UCSD-AML1 (cell line): ENCODE measurements at regions not wholly inside any gene's neighbourhood (a gene's known extent, or its start where the extent isn't known, plus 50 kb on each side); places are given as distances from the start of the nearest gene placed in this dataset.
"Not testable (repeated sequence)": the region's sequence is repeated elsewhere in the genome, so short reads cannot be mapped to it uniquely, and the experiment has no call there.

Experiments used
- DNase-seq: peaks from one replicate; lab custom pipeline; 2025; ENCODE audit not compliant: unreplicated experiment; lab: John Stamatoyannopoulos, UW

GRCh38 chr6:10343320-10343719 lies 71.6 kb downstream of the TFAP2A start:
- DNase-seq, result no peak

GRCh38 chr6:10341605-10342004 lies 73.3 kb downstream of the TFAP2A start:
- no peak for DNase-seq

GRCh38 chr6:10338151-10338550 lies 76.7 kb downstream of the TFAP2A start:
- DNase-seq, result no peak

GRCh38 chr6:10337376-10337775 lies 77.5 kb downstream of the TFAP2A start:
- DNase-seq, result not testable (repeated sequence)

- DNase-seq, result no peak
These were observed 82.8 kb downstream of the TFAP2A start for GRCh38 chr6:10332111-10332510.

DNA sequence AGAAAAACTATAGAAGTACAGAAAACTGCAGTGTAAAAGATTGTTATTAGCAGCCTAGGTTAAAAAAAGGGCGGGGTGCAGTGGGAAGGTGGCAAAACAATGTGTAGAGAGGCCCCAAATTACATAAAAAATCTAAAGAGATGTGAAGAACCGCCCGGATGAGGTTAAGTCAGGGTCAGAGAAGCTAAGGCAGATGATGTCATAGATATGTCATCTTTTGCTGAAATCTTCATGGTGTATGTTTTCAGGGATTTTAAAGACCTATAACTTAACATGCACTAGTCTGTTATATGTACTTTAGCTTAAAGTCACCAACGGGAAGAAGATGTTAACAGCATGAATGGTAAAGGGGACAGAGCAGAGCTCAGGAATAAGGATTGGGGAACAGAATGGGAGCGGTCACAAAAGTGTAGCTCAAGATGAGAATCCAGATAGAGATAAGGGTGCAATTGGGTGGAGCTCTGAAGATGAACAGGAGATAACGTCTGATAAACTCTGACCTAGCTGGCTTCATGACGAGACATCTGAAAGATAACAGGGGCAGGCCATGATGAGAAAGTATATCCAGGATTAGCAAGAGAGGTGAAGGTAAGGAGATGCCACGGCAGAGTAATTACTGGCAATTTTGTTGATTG lies 83.4 kb downstream of the TFAP2A start:
- DNase-seq, result no peak

DNA sequence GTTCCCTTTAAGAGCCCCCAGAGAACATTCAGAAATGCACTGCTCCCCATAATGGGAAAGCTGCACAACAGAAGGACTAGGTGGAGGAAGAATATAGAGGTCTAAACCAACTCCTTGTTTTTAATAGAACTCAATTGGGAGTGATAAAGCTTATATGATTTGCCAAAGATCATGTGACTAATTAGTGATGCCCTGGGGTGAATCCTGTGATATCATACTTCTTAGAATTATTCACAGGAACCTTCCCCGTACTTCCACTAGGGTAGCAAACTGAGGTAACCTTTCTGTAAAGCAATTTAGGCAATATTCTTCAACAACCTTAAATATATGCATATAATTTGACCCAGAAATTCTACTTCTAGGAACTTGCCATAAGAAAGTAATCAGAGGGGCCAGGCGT lies 84.4 kb downstream of the TFAP2A start:
- no peak for DNase-seq

DNA sequence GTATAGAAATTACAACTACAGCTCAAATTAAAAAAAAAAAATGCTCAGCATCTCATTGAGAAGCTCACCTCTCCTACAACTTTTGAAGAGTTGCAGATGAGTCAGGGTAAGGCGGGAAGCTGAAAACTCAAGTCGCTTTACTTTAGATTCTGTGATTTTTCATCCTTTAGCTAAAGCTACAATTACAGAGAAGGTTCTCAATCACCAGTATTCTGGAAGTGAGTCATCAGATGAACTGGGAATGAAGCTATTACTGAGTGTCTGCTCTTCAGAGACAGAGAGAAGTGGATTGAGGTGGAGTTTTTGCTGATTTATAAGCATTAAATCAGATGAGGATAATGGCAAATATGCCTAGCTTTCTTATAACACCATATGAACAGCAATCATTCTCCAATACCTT lies 91.9 kb downstream of the TFAP2A start:
- DNase-seq, result no peak

DNA sequence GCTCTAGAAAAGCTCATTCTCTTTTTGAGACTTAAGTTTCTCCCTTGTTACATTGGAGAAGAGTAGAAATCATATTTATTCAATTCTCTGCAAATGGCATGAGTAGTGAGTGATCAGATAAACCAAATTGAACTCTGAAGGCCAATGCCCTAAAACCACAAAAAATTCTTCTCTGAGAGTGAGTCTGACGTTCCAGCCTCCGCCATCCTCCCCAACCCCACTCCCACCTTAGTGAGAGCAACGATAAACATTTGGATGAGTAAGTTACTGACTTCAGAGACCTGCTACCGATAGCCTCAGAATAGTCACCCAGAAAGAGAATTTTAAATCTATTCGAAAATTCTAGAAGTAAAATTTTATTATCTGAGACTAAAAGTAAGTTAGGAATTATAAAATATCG lies 94.6 kb downstream of the TFAP2A start:
- no peak for DNase-seq

GRCh38 chr6:10316373-10316721 lies 98.5 kb downstream of the TFAP2A start:
- no peak for DNase-seq

GRCh38 chr6:10315658-10316372 lies 99.1 kb downstream of the TFAP2A start:
- DNase-seq, result no peak

DNA sequence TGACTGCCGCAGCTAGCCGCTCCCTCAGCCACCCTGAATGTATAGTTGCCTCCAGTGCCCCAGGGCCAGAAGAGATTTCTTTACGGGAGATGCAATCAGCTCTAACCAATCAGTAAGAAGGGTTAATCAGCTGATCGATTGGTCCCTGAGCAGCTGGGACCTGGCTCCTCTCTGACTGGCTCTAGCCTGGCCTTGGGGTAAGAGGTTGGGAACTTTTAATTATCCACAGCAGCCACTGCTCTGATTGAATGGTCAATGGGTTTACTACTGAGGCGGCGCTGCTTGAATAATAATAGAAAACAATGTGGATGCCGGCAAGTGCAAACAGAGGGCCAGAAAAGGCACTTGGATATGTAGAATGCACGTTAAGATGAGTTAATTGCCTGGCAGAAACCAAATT lies 99.8 kb downstream of the TFAP2A start:
- DNase-seq, result no peak

GRCh38 chr6:10314163-10314955 lies 100.5 kb downstream of the TFAP2A start:
- DNase-seq, result no peak

DNA sequence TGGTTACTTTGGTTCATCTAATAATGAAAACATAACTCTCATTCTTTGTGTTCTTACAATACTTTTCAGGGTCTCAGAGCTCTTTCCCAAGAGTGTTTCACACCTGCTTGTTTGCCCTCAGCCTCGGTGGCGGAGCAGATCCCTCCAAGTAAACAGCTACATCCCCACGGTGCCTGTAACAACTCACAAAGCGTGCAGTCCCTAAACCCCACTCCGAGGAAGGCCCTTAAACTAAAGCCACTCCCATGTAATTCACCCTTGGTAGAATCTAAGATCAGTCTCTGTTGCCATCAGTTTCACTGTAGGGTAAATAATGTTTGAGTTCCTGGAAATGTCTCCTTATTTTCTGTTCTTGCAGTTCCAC lies 101.1 kb downstream of the TFAP2A start:
- DNase-seq, result no peak

DNA sequence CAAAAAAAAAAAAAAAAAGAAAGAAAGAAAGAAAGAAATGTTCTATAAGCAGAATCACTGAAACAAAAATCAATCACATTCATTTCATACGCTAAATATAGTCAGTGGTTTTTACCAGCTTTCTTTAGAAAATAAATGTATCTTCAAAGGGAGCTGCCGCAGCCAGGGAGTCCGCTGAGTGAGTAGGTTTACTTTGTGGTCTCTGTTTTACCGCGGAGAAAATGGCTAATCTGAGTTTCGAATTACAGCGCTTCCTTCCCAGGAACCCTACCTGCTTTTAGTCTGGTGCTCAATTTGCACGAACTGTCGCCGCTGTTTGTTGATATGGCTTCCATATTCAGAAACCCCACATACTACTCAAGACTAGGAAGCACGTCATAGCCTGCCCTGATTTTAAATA lies 102.4 kb downstream of the TFAP2A start:
- DNase-seq, result no peak

DNA sequence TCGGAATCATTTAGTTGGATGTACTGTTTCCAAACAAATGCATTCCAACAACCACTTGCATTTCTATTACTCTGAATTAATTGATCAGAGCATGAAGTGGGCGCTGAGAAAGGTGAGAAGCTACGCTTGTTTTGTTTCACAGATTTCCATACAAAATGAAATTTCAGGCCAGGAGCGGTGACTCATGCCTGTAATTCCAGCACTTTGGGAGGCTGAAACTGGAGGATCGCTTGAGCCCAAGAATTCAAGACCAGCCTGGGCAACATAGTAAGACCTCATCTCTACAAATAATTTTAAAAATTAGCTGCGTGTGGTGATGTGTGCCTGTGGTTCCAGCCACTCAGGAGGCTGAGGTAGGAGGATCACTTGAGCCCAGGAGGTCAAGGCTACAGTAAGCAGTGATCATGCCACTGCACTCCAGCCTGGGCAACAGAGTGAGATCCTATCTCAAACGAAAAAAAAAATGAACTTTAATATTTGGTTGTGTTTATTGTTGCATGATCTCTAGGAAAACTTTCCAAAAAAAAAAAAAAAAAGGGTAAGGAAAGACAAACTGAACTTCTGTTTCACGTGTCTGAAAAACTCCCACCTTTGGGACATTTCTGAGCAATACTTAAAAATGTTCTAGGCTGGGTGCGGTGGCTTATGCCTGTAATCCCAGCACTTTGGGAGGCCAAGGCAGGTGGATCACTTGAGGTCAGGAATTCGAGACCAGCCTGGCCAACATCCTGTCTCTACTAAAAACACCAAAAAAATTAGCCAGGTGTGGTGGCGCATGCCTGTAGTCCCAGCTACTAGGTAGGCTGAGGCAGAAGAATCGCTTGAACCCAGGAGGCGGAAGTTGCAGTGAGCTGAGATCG lies 103.1 kb downstream of the TFAP2A start:
- DNase-seq, result not testable (repeated sequence)

DNA sequence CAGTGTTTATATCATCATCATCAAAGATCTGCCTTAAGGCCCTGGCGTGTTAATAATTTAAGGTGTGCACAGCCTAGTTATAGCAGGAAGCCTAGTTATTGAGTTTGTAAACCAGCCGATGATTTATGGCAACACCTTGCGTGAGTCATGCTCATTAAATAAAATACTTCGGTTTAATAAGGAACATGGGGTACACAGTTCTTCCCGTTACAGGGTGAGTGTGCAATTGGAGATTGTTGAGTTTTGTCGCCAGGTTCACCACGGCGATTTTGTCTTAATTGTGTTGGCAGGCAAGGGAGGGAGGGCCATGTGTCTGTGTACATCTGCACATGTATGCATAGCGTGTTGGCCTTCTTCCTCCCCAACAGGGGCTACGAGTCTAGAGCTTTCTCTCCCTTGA lies 104.0 kb downstream of the TFAP2A start:
- no peak for DNase-seq

DNA sequence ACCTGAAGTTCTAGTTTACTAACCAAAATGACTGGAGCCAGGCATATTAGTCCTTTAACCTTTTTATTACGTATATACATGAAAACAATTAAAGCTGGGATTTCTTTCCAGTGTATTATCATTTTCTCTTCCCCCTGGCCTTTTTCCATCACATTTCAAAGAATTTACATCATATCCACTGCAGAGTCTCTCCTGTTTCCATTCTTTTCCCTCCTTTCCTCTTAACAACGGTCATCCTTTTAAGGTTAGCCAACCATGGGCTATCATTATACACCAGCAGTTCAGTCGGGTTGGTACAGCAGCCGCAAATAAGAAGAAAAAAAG lies 104.6 kb downstream of the TFAP2A start:
- no peak for DNase-seq

DNA sequence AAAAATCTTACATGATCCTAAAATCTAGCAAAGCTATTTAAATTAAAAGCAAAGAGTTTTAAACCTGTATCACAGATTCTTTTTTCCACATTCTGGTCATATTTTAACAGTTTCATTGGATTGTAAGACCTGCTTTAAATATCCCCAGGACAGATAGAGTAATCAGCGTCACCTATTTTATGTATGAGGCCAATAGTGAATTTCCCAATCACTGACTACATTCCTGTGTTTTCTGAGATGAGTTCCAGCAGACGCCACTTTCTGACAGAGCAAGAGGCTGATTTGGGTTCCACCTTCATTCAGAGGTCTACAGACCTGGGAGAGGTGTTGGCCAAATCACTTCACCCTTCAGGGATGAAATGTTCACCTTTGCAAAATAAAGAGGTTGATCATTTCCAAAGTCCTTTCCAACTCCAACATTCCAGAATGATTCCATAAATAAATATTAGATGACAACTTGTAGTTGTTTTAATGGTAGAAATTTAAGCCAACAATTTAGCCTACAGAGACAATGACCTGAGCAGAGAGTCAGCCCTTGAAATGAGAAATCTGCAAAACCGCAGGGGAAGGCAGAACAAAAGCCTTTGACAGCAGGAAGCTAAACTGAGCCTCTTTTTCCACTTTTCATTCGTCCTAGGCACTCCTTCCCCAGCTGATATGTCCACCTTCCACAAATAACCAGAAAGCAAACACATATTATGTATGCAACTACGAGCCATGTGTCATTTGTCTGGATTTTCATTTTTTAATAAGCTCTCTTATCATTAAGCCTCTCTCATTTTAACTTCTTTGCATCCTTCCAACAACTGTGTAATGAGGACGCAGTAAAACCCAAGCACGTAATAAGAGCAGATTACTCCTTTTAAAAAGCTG lies 105.2 kb downstream of the TFAP2A start:
- DNase-seq, result no peak

- no peak for DNase-seq
These were observed 107.4 kb downstream of the TFAP2A start for GRCh38 chr6:10307476-10307875.

- DNase-seq, result no peak
These were observed 107.8 kb downstream of the TFAP2A start for GRCh38 chr6:10307028-10307427.
